ENCODE measurements at regions not wholly inside any gene's neighbourhood (a gene's known extent, or its start where the extent isn't known, plus 50 kb on each side); places are given as distances from the start of the nearest gene placed in this dataset.

DNA sequence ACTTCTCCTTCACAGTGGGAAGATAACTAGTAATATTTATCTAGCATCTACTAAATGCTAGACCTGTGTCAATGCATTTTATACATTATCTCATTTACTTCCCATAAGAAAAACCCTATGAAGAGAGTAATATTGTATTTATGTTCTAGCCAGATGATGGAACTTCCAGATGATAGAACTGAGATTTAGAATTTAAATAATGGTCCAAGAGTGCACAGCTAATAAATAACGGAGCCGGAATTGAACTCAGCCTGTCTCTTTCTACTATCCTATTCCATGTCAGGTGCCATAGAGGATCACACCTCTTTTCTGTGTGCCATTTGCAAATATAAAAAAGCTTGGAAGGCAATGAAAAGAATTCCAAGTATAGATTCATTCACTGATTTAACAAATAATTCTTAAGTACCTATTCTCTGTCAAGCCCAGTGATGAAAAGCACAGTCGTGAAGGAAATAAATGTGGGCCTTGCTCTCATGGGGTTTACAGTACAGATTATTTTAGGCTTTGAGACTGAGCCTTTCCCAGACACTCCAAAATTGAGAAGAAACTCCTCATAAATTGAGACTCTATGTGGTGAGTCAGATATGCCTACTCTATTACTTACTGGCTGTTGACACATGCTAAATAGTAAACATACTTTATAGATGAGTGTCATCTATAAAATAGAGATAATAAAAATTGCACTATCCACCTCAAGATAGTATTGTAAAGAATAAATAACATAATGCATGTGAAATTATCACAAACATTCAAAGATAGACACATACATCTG lies 378.0 kb upstream of the PRMT6 start:
- no peaks in the 10 kb centered on the region for H3K36me3 Mint-ChIP-seq (ENCODE audit: low read depth)
- no peaks in the 10 kb centered on the region for H3K4me1 Mint-ChIP-seq
- POLR2A ChIA-PET: no interaction called here
- no peaks in the 10 kb centered on the region for H3K27me3 Mint-ChIP-seq
- no peak overlapping the region for H3K4me3 Mint-ChIP-seq
- H3K9me3 Mint-ChIP-seq: no peaks in the 10 kb centered on the region
- no peak overlapping the region for H3K27ac Mint-ChIP-seq
- CTCF ChIA-PET: no interaction called here
- DNase-seq: no peak

DNA sequence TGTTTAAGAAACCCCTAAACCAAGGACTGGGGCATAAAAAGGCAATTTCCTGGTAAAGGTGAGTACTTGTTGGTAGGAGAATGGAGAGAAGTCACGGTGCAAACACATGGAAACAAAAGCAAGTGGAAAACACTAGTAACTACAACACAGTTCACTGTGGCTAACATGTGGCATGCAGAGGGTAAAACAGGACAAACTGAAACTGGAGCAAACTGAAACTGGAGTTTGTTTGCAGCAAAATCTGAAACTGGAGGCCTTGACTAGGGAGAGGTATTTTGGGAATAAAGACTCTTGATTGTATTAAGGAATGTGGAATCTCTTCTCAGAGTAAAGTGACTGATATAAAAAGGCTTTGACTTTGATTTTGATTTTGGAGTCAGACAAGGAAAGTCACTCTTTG lies 376.3 kb upstream of the PRMT6 start:
- Mint-ChIP-seq H3K27me3 (no peaks in the 10 kb centered on the region), H3K4me3 (no peak overlapping the region), H3K9me3 (no peaks in the 10 kb centered on the region), H3K4me1 (no peaks in the 10 kb centered on the region), H3K36me3 (ENCODE audit: low read depth) (no peaks in the 10 kb centered on the region), H3K27ac (no peak overlapping the region)
- no peak for DNase-seq
- ChIA-PET CTCF (no interaction called here), POLR2A (no interaction called here)

DNA sequence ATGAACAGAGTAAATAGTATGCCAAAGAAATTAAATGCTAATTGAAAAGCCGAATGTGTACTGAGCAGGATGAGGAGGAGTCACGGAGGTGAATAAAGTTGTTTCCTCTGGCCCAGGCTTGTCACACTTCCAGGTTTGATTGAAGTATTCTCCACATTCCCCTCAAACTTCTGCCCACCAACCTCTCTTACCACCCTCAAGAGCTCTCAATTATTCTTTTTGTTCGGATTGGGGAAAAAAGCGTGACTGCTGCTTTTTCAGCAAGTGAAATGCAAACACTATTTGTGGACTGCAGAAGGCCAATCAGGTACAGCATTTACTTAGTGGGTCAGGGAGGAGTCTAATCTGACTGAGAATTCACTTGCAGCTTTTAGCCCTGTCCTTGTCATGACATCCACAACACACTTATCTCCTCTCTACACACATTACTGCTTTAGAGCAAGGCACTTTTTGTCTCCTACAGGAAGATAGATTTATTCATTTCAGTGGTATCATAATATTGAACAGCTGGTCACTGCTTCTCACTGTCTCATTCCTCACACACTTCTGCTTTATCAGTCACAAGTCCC lies 375.6 kb upstream of the PRMT6 start:
- H3K27ac Mint-ChIP-seq: no peak overlapping the region
- H3K27me3 Mint-ChIP-seq: no peaks in the 10 kb centered on the region
- no peaks in the 10 kb centered on the region for H3K36me3 Mint-ChIP-seq (ENCODE audit: low read depth)
- ChIA-PET POLR2A (no interaction called here), CTCF (interaction anchor here (0.6 kb wide), 1 partner anchor 788 kb away, joined by 4 read pairs; no protein-coding TSS in a partner anchor)
- no peak for DNase-seq
- no peaks in the 10 kb centered on the region for H3K9me3 Mint-ChIP-seq
- no peak overlapping the region for H3K4me3 Mint-ChIP-seq
- no peaks in the 10 kb centered on the region for H3K4me1 Mint-ChIP-seq

DNA sequence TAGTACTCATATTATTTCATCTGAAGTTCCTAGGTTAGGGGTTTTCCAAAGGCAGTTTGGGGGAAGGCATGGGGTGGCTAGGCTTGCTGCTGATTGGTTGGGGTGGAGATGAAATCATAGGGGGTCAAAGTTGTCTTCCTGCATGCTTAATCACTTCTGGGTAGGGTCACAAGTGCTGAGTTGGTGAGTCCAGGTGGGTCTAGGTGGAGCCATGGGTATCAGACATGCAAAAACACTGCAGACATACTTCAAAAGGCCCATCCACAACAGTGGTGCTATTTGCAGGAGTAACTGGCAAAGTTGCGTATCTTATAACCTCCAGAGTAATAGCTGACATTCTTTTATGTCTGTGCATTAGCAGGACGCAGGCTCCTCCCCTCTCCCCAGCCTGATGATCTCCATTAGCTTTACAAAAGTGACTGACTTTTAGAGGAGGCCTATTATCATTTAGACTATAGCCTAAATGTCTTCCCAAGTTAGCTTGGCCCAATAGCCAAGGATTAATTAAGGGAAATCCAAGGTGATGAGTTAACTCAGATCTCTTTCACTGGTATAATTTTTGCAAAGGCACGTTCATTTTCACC lies 374.4 kb upstream of the PRMT6 start:
- no peaks in the 10 kb centered on the region for H3K4me1 Mint-ChIP-seq
- no peaks in the 10 kb centered on the region for H3K36me3 Mint-ChIP-seq (ENCODE audit: low read depth)
- H3K27me3 Mint-ChIP-seq: no peaks in the 10 kb centered on the region
- DNase-seq: no peak
- H3K27ac Mint-ChIP-seq: no peak overlapping the region
- ChIA-PET POLR2A (no interaction called here), CTCF (no interaction called here)
- no peak overlapping the region for H3K4me3 Mint-ChIP-seq
- no peaks in the 10 kb centered on the region for H3K9me3 Mint-ChIP-seq

DNA sequence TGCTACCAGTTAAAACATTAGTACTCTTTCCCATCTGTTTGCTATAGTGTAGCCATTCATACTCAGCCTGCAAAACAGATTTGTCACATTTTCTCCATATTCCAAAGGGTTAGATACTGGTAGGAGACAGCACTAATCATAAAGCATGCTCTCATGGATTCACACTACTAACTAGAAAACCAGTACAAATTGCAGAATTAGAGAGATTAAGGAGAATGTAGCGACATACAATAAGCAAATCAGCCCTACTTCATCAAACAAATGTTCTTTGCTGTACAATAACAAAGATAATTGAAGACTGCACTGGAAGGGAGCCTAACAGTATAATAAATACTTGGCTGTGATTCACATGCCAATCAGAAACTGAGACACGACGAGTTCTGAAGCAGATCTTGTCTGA lies 368.0 kb upstream of the PRMT6 start:
- CTCF ChIA-PET: no interaction called here
- Mint-ChIP-seq H3K4me1 (no peaks in the 10 kb centered on the region), H3K9me3 (no peaks in the 10 kb centered on the region), H3K27me3 (no peaks in the 10 kb centered on the region), H3K4me3 (no peak overlapping the region), H3K27ac (no peak overlapping the region), H3K36me3 (ENCODE audit: low read depth) (no peaks in the 10 kb centered on the region)
- POLR2A ChIA-PET: no interaction called here
- DNase-seq: no peak

DNA sequence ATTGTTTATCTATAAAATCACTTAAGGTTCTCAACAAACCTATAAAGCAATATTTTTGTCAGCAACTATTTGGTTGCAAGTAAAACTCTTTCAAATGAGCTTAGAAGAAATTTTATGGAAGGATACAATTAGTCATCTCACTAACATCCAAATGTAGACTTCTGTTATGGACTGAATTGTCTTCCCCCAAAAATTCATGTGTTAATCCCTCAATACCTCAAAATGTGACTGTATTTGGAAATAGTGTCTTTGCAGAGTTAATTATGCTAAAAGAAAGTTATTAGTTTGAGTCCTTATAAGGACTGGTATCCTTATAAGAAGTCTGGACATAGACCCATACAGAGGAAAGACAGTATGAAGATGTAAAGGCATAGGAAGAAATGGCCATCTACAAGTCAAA lies 357.8 kb upstream of the PRMT6 start:
- CTCF ChIA-PET: no interaction called here
- H3K27me3 Mint-ChIP-seq: no peaks in the 10 kb centered on the region
- H3K36me3 Mint-ChIP-seq (ENCODE audit: low read depth): no peaks in the 10 kb centered on the region

DNA sequence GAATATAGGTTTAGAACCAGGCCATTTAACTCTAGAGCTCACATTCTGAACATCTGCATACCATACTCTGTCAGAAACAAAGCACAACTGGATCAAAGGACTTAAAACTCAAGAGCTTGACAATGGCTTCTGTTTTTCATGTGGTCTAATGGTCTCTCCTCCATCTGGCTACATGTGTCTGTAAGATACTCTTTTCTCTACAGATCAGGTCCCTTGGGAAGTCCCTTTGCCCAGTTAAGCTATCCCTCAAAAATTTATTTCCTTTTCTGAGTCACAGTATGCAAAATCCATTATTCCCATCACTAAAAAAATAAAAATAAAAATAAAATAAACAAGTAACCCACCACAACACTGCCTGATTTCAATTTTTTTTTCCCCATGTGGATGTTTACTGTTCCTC lies 357.0 kb upstream of the PRMT6 start:
- ChIA-PET CTCF (no interaction called here), POLR2A (no interaction called here)
- Mint-ChIP-seq H3K4me1 (no peaks in the 10 kb centered on the region), H3K4me3 (no peak overlapping the region), H3K9me3 (peaks cover 6% of the 10 kb centered on the region), H3K27me3 (no peaks in the 10 kb centered on the region), H3K27ac (no peak overlapping the region), H3K36me3 (ENCODE audit: low read depth) (no peaks in the 10 kb centered on the region)
- DNase-seq: no peak

More for the DNA sequence above, 357.8 kb upstream of the PRMT6 start:
- POLR2A ChIA-PET: no interaction called here
- Mint-ChIP-seq H3K27ac (no peak overlapping the region), H3K4me3 (no peak overlapping the region), H3K4me1 (no peaks in the 10 kb centered on the region), H3K9me3 (peaks cover 6% of the 10 kb centered on the region)
- DNase-seq: no peak

DNA sequence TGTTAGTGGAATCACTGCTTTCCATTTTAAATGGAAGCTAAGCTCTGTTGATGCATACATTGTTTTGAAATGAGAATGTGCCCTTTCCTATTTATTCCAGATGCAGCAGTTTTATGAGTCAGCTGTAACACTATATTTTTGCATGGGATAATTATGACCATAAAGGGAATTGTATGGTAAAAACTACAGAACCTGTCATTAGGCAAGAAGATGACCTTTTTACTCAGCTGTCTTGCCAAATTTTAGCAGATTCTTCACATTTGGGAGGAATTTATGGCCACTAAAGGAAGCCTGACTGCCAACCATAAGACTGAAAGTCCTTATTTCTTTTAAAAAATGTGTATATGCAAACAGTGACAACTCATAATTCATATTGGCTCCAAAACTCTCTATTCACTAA lies 356.3 kb upstream of the PRMT6 start:
- POLR2A ChIA-PET: no interaction called here
- Mint-ChIP-seq H3K9me3 (peaks cover 6% of the 10 kb centered on the region), H3K27me3 (no peaks in the 10 kb centered on the region), H3K4me1 (no peaks in the 10 kb centered on the region), H3K4me3 (no peak overlapping the region), H3K36me3 (ENCODE audit: low read depth) (no peaks in the 10 kb centered on the region), H3K27ac (no peak overlapping the region)
- CTCF ChIA-PET: no interaction called here
- no peak for DNase-seq

DNA sequence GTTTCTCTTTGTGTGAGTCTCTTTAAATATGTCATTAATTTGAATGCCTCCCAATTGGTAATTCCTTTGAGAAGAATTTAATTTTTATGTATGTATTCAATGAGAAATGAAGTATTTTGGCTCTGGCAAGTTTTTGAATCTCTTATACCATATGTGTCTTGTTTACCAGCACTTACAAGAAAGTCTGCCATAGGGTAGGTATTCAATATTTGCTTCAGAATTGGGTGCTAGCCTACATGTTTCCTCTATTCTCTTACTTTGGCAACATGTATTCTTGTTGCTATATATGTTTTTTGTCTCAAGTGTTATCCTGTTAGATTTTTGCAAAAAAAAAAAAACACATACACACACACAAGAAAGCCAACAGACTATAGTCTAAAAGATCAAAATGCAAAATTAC lies 350.5 kb upstream of the PRMT6 start:
- H3K27me3 Mint-ChIP-seq: no peaks in the 10 kb centered on the region
- no peaks in the 10 kb centered on the region for H3K36me3 Mint-ChIP-seq (ENCODE audit: low read depth)
- ChIA-PET CTCF (no interaction called here), POLR2A (no interaction called here)
- no peak overlapping the region for H3K27ac Mint-ChIP-seq
- no peaks in the 10 kb centered on the region for H3K4me1 Mint-ChIP-seq
- H3K4me3 Mint-ChIP-seq: no peak overlapping the region
- H3K9me3 Mint-ChIP-seq: peaks cover 6% of the 10 kb centered on the region
- DNase-seq: no peak

DNA sequence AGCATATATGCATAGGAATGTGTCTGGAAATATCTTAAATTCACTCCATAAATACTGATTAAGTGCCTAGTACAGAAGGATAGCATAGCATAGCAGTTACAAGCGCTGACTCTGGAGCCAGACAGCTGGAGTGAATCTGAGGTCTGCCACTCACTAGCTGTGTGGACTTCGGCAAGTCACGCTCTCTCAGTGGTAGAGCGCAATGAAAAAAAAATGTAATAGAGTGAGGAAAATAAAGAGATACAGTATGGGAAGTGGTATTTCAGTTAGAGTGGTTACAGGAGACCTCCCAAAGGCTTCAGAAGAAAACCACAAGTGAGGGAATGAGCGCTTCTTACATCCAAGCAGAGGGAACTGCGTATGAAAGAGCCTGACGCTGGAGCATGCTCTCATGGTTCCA lies 338.9 kb upstream of the PRMT6 start:
- no peaks in the 10 kb centered on the region for H3K9me3 Mint-ChIP-seq
- no peak overlapping the region for H3K4me3 Mint-ChIP-seq
- no peaks in the 10 kb centered on the region for H3K36me3 Mint-ChIP-seq (ENCODE audit: low read depth)
- ChIA-PET CTCF (no interaction called here), POLR2A (no interaction called here)
- DNase-seq: no peak
- H3K4me1 Mint-ChIP-seq: no peaks in the 10 kb centered on the region
- no peaks in the 10 kb centered on the region for H3K27me3 Mint-ChIP-seq
- no peak overlapping the region for H3K27ac Mint-ChIP-seq

DNA sequence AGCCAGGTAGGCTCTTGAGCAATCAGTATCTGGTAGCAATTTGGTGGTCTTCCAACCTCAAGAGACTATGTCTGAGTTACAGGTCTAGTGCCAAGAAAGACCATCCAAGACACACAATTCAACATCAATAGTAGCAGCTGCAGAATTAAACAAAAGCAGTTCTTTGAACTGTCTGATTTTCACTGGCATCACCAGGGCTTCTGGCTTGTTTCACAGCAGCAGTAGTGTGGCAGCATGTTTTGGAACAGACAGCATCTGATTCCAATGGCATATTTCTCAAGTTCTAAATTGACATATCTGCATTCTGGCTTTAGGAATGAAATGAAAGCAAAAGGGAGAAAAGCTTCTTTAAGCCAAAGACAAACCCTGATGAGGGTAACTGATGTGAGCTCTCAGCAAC lies 334.7 kb upstream of the PRMT6 start:
- Mint-ChIP-seq H3K4me1 (no peaks in the 10 kb centered on the region), H3K27ac (no peak overlapping the region), H3K4me3 (no peak overlapping the region), H3K27me3 (no peaks in the 10 kb centered on the region), H3K36me3 (ENCODE audit: low read depth) (no peaks in the 10 kb centered on the region), H3K9me3 (no peaks in the 10 kb centered on the region)
- POLR2A ChIA-PET: no interaction called here
- no peak for DNase-seq
- CTCF ChIA-PET: no interaction called here

DNA sequence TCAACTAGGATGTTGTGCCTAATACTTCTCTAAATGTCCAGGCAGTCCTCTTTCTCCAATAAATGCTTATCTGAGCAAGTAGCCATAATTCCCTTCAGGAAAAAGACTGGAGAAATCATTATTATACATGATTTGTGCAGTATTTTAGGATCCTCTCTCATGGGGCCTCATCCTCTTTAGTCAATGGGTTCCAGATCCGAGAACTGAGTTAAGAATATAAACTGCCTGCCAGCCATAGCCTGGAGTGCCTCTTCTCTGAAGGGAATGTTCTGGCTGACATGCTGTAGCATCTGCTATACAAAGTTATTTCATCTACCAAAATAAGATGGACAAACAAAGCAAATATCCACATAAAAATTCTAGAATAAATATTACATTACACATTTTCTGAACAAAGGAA lies 334.0 kb upstream of the PRMT6 start:
- CTCF ChIA-PET: no interaction called here
- Mint-ChIP-seq H3K9me3 (no peaks in the 10 kb centered on the region), H3K27me3 (no peaks in the 10 kb centered on the region)

DNA sequence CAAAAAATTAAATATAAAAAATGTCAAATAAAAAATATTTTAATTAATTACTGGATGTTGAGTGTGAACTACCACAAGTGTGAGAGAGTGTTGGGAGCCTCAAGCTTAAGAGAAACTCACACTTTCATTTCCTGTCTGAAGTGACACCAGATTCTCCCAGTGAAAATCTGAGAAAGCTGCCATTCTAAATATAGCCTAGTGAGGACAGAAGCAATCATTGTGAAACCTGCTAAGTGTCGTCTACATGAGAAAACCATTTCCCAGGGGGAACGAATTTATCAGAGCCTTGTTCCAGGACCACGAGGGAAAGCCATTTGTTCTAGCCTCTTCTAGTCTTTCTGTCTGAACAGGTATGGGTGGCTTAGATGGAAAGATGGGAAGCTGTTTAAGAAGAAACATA lies 329.3 kb upstream of the PRMT6 start:
- no peak overlapping the region for H3K4me3 Mint-ChIP-seq
- H3K27ac Mint-ChIP-seq: no peak overlapping the region
- ChIA-PET CTCF (no interaction called here), POLR2A (no interaction called here)
- H3K4me1 Mint-ChIP-seq: no peaks in the 10 kb centered on the region
- no peak for DNase-seq
- H3K27me3 Mint-ChIP-seq: no peaks in the 10 kb centered on the region
- H3K36me3 Mint-ChIP-seq (ENCODE audit: low read depth): no peaks in the 10 kb centered on the region
- H3K9me3 Mint-ChIP-seq: no peaks in the 10 kb centered on the region

More for the DNA sequence above, 334.0 kb upstream of the PRMT6 start:
- H3K36me3 Mint-ChIP-seq (ENCODE audit: low read depth): no peaks in the 10 kb centered on the region
- no peak overlapping the region for H3K4me3 Mint-ChIP-seq
- DNase-seq: no peak
- H3K4me1 Mint-ChIP-seq: no peaks in the 10 kb centered on the region
- POLR2A ChIA-PET: no interaction called here
- no peak overlapping the region for H3K27ac Mint-ChIP-seq

DNA sequence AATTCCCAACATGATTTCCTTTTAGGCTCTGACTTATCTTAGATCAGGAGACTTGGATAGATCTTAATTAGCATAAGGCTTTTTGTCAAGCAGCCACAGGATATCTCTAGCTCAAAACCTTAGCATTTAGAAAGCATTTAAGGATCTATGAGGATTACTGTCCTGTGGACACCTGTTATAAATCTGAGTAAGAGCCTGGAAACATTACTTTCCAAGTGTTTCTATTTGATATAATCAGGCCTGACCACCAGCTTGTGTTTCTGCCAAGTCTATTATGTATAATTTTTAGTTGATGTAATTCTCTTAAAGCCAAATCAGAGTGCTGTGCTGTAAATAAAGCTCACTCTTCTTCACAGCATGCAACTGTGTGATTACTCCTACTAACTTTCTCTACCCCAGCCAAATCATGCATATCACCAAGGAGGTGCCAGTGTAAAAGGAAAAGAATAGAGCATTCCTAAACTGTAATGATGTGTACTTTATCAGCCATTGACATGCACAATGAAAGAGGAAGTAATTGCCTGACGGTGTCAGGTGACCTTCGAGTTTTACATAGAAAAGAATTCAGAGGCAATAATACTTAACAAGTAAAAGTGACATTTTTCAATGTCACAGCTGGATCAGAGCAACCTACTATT lies 309.9 kb upstream of the PRMT6 start:
- CTCF ChIA-PET: no interaction called here
- no peak overlapping the region for H3K4me3 Mint-ChIP-seq
- POLR2A ChIA-PET: no interaction called here
- H3K4me1 Mint-ChIP-seq: no peaks in the 10 kb centered on the region
- no peak for DNase-seq
- no peak overlapping the region for H3K27ac Mint-ChIP-seq
- H3K36me3 Mint-ChIP-seq (ENCODE audit: low read depth): no peaks in the 10 kb centered on the region
- no peaks in the 10 kb centered on the region for H3K9me3 Mint-ChIP-seq
- no peaks in the 10 kb centered on the region for H3K27me3 Mint-ChIP-seq

Data from activated CD4-positive, alpha-beta T cell treated with anti-CD3 and anti-CD28 coated beads, Interleukin-2, amount 10 ng/mL, durations not matched to agents 7 days and 5 days (primary cell).